Neural progenitor cell (in vitro differentiated cells): ENCODE measurements at regions not wholly inside any gene's neighbourhood (a gene's known extent, or its start where the extent isn't known, plus 50 kb on each side); places are given as distances from the start of the nearest gene placed in this dataset.

Experiments
- DNase-seq: peaks from one replicate; pipeline ENCODE4 v3.0.0-alpha.2; 2016; ENCODE audit warnings: low spot score
- H2AFZ ChIP-seq: fragments of 200-600 bp; sonication (generic); replicated peaks from 2 replicates; pipeline ENCODE4 v1.6.1; 2016; ENCODE audit warnings: antibody characterized with exemption
- H3F3A ChIP-seq: fragments of 200-600 bp; sonication (generic); 2 replicates; pipeline ENCODE4 v1.6.1; 2016; ENCODE audit warnings: antibody characterized with exemption, low read depth
- H3K27ac ChIP-seq: fragments of 200-600 bp; sonication (generic); 2 replicates; pipeline ENCODE4 v1.5.1; 2016; ENCODE audit warnings: mild to moderate bottlenecking
- H3K27me3 ChIP-seq: fragments of 200-600 bp; sonication (generic); 2 replicates; pipeline ENCODE4 v1.6.1; 2016; ENCODE audit warnings: mild to moderate bottlenecking, moderate library complexity
- H3K36me3 ChIP-seq: fragments of 200-600 bp; sonication (generic); 2 replicates; pipeline ENCODE4 v1.5.1; 2016
- H3K4me1 ChIP-seq: fragments of 200-600 bp; sonication (generic); 2 replicates; pipeline ENCODE4 v1.6.1; 2016; ENCODE audit warnings: mixed run types
- H3K4me2 ChIP-seq: fragments of 200-600 bp; sonication (generic); 2 replicates; pipeline ENCODE4 v1.6.1; 2016
- H3K4me3 ChIP-seq: fragments of 200-600 bp; sonication (generic); 2 replicates; pipeline ENCODE4 v1.5.1; 2016
- H3K79me2 ChIP-seq: fragments of 200-600 bp; sonication (generic); 2 replicates; pipeline ENCODE4 v1.6.1; 2016; ENCODE audit warnings: low read depth
- H3K9ac ChIP-seq: fragments of 200-600 bp; sonication (generic); 2 replicates; pipeline ENCODE4 v1.6.1; 2016
- H3K9me3 ChIP-seq: fragments of 200-600 bp; sonication (generic); 2 replicates; pipeline ENCODE4 v1.5.1; 2016; ENCODE audit warnings: low read depth
- H4K20me1 ChIP-seq: fragments of 200-600 bp; sonication (generic); 2 replicates; pipeline ENCODE4 v1.6.1; 2016; ENCODE audit warnings: low read depth
- H3K27ac Mint-ChIP-seq: 3 replicates; pipeline ENCODE4 v1.8.0; 2021; ENCODE audit warnings: mixed read lengths
- H3K27me3 Mint-ChIP-seq: 2 replicates; pipeline ENCODE4 v1.8.0; 2022; ENCODE audit warnings: low read depth, mild to moderate bottlenecking, inconsistent platforms, moderate library complexity, mixed read lengths; ENCODE audit not compliant: insufficient read depth
- H3K36me3 Mint-ChIP-seq: 3 replicates; pipeline ENCODE4 v1.8.0; 2021; ENCODE audit warnings: mixed read lengths
- H3K4me1 Mint-ChIP-seq: 3 replicates; pipeline ENCODE4 v1.8.0; 2021; ENCODE audit warnings: mixed read lengths
- H3K4me3 Mint-ChIP-seq: 3 replicates; pipeline ENCODE4 v1.8.0; 2021; ENCODE audit warnings: mild to moderate bottlenecking, moderate library complexity, mixed read lengths
- H3K9me3 Mint-ChIP-seq: 3 replicates; pipeline ENCODE4 v1.8.0; 2020; ENCODE audit warnings: mixed read lengths
- EZH2 ChIP-seq: fragments of 200-600 bp; sonication (generic); IDR thresholded peaks from 2 replicates; pipeline ENCODE4 v1.6.1; 2017; ENCODE audit warnings: antibody characterized with exemption, mild to moderate bottlenecking, moderate library complexity
- EZH2phosphoT487 ChIP-seq: fragments of 200-600 bp; sonication (generic); IDR thresholded peaks from 2 replicates; pipeline ENCODE4 v1.6.1; 2017; ENCODE audit warnings: antibody characterized with exemption
- TF ChIP-seq, protein P1 (sequence below): fragments of 200-600 bp; sonication (generic); IDR thresholded peaks from 2 replicates; pipeline ENCODE4 v1.5.1; 2017; ENCODE audit warnings: antibody characterized with exemption, mild to moderate bottlenecking

- Histone ChIP-seq H3F3A (no peaks in the 10 kb centered on the region), H3K9ac (no peak overlapping the region), H3K36me3 (no peaks in the 10 kb centered on the region), H4K20me1 (no peaks in the 10 kb centered on the region), H3K27me3 (no peaks in the 10 kb centered on the region), H3K79me2 (no peaks in the 10 kb centered on the region), H3K27ac (no peak overlapping the region), H3K4me3 (no peak overlapping the region), H3K4me1 (no peaks in the 10 kb centered on the region), H2AFZ (no peak overlapping the region), H3K4me2 (no peak overlapping the region), H3K9me3 (no peaks in the 10 kb centered on the region)
- H3K4me3 Mint-ChIP-seq = no peak overlapping the region
- H3K36me3 Mint-ChIP-seq = no peaks in the 10 kb centered on the region
- H3K27me3 Mint-ChIP-seq = peaks cover 3% of the 10 kb centered on the region
- DNase-seq = no peak
- TF ChIP-seq, protein P1, sequence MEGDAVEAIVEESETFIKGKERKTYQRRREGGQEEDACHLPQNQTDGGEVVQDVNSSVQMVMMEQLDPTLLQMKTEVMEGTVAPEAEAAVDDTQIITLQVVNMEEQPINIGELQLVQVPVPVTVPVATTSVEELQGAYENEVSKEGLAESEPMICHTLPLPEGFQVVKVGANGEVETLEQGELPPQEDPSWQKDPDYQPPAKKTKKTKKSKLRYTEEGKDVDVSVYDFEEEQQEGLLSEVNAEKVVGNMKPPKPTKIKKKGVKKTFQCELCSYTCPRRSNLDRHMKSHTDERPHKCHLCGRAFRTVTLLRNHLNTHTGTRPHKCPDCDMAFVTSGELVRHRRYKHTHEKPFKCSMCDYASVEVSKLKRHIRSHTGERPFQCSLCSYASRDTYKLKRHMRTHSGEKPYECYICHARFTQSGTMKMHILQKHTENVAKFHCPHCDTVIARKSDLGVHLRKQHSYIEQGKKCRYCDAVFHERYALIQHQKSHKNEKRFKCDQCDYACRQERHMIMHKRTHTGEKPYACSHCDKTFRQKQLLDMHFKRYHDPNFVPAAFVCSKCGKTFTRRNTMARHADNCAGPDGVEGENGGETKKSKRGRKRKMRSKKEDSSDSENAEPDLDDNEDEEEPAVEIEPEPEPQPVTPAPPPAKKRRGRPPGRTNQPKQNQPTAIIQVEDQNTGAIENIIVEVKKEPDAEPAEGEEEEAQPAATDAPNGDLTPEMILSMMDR = no peak
- TF ChIP-seq EZH2 (no peak), EZH2phosphoT487 (no peak)
- H3K4me1 Mint-ChIP-seq = no peaks in the 10 kb centered on the region
- no peak overlapping the region for H3K27ac Mint-ChIP-seq
- H3K9me3 Mint-ChIP-seq = peaks cover 6% of the 10 kb centered on the region
Observed at GRCh38 chr3:144289057-144289456, 317.4 kb downstream of the DIPK2A start.

GRCh38 chr3:144294659-144295538 lies 323.3 kb downstream of the DIPK2A start:
- no peak for DNase-seq
- Histone ChIP-seq H3F3A (no peaks in the 10 kb centered on the region), H3K36me3 (no peaks in the 10 kb centered on the region), H2AFZ (peak overlapping the region; percentile 39), H3K27me3 (no peaks in the 10 kb centered on the region), H3K27ac (no peak overlapping the region), H3K79me2 (no peaks in the 10 kb centered on the region), H3K4me2 (no peak overlapping the region), H3K4me3 (no peak overlapping the region), H4K20me1 (no peaks in the 10 kb centered on the region), H3K9me3 (no peaks in the 10 kb centered on the region), H3K4me1 (peaks cover 9% of the 10 kb centered on the region), H3K9ac (no peak overlapping the region)
- no peaks in the 10 kb centered on the region for H3K27me3 Mint-ChIP-seq
- H3K36me3 Mint-ChIP-seq = no peaks in the 10 kb centered on the region
- no peak overlapping the region for H3K4me3 Mint-ChIP-seq
- peaks cover 6% of the 10 kb centered on the region for H3K9me3 Mint-ChIP-seq
- H3K4me1 Mint-ChIP-seq = peaks cover 6% of the 10 kb centered on the region
- TF ChIP-seq, protein P1 = no peak
- TF ChIP-seq EZH2 = no peak
- TF ChIP-seq EZH2phosphoT487 = no peak
- H3K27ac Mint-ChIP-seq = no peak overlapping the region

DNA sequence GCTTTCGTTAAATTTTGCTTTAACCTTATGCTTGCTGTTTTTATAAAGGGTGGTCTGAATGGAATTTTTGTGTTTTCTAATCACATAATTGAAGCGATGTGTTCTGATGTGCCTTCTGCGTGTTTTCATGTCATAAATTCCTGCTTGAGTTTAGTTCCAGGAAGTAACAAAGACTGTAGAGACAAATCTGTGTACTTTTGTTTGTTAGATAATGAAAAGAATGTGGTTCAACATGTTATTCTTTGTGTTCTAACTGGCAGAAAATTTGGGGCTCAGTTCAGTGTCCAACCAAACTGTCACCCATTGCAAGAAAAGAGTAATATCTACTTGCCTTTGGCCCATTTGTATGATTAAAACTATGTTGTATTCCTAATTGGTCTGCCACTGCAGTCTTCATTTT lies 324.0 kb downstream of the DIPK2A start:
- peak; percentile 2 for DNase-seq
- H3K79me2 ChIP-seq = no peaks in the 10 kb centered on the region
- no peak for TF ChIP-seq EZH2phosphoT487
- H3K4me1 Mint-ChIP-seq = peaks cover 6% of the 10 kb centered on the region
- peaks cover 6% of the 10 kb centered on the region for H3K9me3 Mint-ChIP-seq
- no peak overlapping the region for H3K9ac ChIP-seq
- no peak overlapping the region for H3K27ac ChIP-seq
- no peaks in the 10 kb centered on the region for H3K36me3 Mint-ChIP-seq
- H3F3A ChIP-seq = no peaks in the 10 kb centered on the region
- H3K4me1 ChIP-seq = peaks cover 9% of the 10 kb centered on the region
- no peaks in the 10 kb centered on the region for H4K20me1 ChIP-seq
- H2AFZ ChIP-seq = peak overlapping the region; percentile 39
- H3K4me3 Mint-ChIP-seq = no peak overlapping the region
- H3K27ac Mint-ChIP-seq = no peak overlapping the region
- H3K27me3 ChIP-seq = no peaks in the 10 kb centered on the region
- H3K4me2 ChIP-seq = peak overlapping the region; percentile 4
- H3K27me3 Mint-ChIP-seq = no peaks in the 10 kb centered on the region
- H3K36me3 ChIP-seq = no peaks in the 10 kb centered on the region
- H3K4me3 ChIP-seq = no peak overlapping the region
- H3K9me3 ChIP-seq = no peaks in the 10 kb centered on the region

DNA sequence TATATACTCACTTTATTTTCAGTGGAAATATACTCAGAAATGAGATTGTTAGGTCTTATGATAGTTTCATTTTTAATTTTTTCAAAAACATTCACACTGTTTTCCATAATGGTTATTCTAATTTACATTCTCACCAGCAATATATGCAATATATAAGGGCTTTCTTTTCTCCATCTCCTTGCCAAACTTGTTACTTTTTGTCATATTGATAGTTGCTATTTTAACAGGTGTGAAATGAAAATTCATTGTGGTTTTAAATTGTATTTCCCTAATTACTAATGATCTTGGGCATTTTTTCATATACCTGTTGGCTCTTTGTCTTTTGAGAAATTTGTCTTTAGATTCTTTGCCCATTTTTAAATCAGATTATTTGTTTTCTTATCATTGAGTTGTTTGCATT lies 325.2 kb downstream of the DIPK2A start:
- Mint-ChIP-seq H3K9me3 (no peaks in the 10 kb centered on the region), H3K4me1 (peaks cover 6% of the 10 kb centered on the region), H3K36me3 (no peaks in the 10 kb centered on the region), H3K4me3 (no peak overlapping the region), H3K27ac (no peak overlapping the region), H3K27me3 (no peaks in the 10 kb centered on the region)
- Histone ChIP-seq H3K27me3 (no peaks in the 10 kb centered on the region), H3K4me3 (no peak overlapping the region), H3K9me3 (no peaks in the 10 kb centered on the region), H3K9ac (no peak overlapping the region), H2AFZ (no peak overlapping the region), H3K36me3 (no peaks in the 10 kb centered on the region), H3K27ac (no peak overlapping the region), H3K4me1 (peaks cover 9% of the 10 kb centered on the region), H3K79me2 (no peaks in the 10 kb centered on the region), H4K20me1 (no peaks in the 10 kb centered on the region), H3F3A (no peaks in the 10 kb centered on the region), H3K4me2 (no peak overlapping the region)
- DNase-seq = no peak
- TF ChIP-seq EZH2phosphoT487 (no peak), EZH2 (no peak)
- TF ChIP-seq, protein P1 = no peak
